K562 (cell line): ENCODE measurements at regions not wholly inside any gene's neighbourhood (a gene's known extent, or its start where the extent isn't known, plus 50 kb on each side); places are given as distances from the start of the nearest gene placed in this dataset.

Experiments used
- ATAC-seq: fragments of 200-7000 bp; cut with Tn5 transposase; 3 replicates; pipeline ENCODE4 v1.9.1; 2020; ENCODE audit warnings: moderate library complexity
- BruUV-seq: library from RNA; stranded (reverse); fragments of 400-500 nt; replicated peaks from 2 replicates; lab custom pipeline; 2021; lab: Mats Ljungman, UMichigan
- CTCF ChIA-PET: fragments of 300-600 bp; formaldehyde crosslinking; extraction: SDS; loops from one replicate; lab custom pipeline; 2021; ENCODE audit warnings: low intra/inter-chr PET ratio; lab: Yijun Ruan, JAX
- POLR2A ChIA-PET: fragments of 300-600, 350-650 bp; sonication (Branson Sonifier 250); formaldehyde crosslinking; extraction: SDS; loops from one replicate; lab custom pipeline; 2021; ENCODE audit warnings: antibody characterized with exemption, inconsistent platforms; lab: Yijun Ruan, JAX
- DNase-seq, 4 experiments: peaks; one replicate each; pipeline versions ENCODE4 v3.0.0 to v3.0.0-alpha.2; 2011 to 2018; ENCODE audit warnings: low spot score in 3 of 4, mixed read lengths in 3 of 4; ENCODE audit errors: extremely low read depth in 1 of 4
- FAIRE-seq: peaks from 2 replicates; lab custom pipeline; 2011; peaks lifted over from hg19 to GRCh38; lab: Jason Lieb, UNC
- H2AFZ ChIP-seq: 2 replicates; pipeline ENCODE4 v1.6.0; 2011; ENCODE audit warnings: low read depth, low read length, control low read depth, inconsistent platforms
- H3K27ac ChIP-seq: fragments of 200-600 bp; 3 replicates; pipeline ENCODE4 v1.8.0; 2011; ENCODE audit warnings: low read depth, mild to moderate bottlenecking, control low read depth, inconsistent platforms, low read length, moderate library complexity, mixed read lengths; ENCODE audit errors: extremely low read depth
- H3K27me3 ChIP-seq, 2 experiments: fragments of 300-600 bp in 1 of 2; 2 replicates in 1 of 2; 3 replicates in 1 of 2; pipeline versions ENCODE4 v1.6.0 to v1.8.0; 2011; ENCODE audit warnings: inconsistent platforms in 2 of 2, low read length in 2 of 2, mild to moderate bottlenecking in 1 of 2, mixed read lengths in 1 of 2, moderate library complexity in 1 of 2; ENCODE audit not compliant: control insufficient read depth in 2 of 2, insufficient read depth in 2 of 2
- H3K36me3 ChIP-seq: fragments of 300-600 bp; 3 replicates; pipeline ENCODE4 v1.8.0; 2011; ENCODE audit warnings: mild to moderate bottlenecking, low read length, inconsistent platforms; ENCODE audit not compliant: control insufficient read depth, insufficient read depth
- H3K4me1 ChIP-seq, 2 experiments: fragments of 200-600 bp in 1 of 2; replicated peaks in 1 of 2; 2 replicates in 1 of 2; 3 replicates in 1 of 2; pipeline versions ENCODE4 v1.5.1 to v1.8.0; 2011; ENCODE audit warnings: inconsistent platforms in 2 of 2, low read length in 2 of 2, mild to moderate bottlenecking in 1 of 2, mixed read lengths in 1 of 2, moderate library complexity in 1 of 2; ENCODE audit not compliant: control insufficient read depth in 2 of 2, insufficient read depth in 2 of 2
- H3K4me2 ChIP-seq: 2 replicates; pipeline ENCODE4 v1.6.1; 2011; ENCODE audit warnings: low read length, control low read depth, inconsistent platforms, mixed read lengths; ENCODE audit not compliant: insufficient read depth
- H3K4me3 ChIP-seq: fragments of 200-600 bp; sonication (generic), shearing (Covaris generic); 2 replicates; pipeline ENCODE4 v1.5.1; 2016; ENCODE audit warnings: control low read depth, inconsistent platforms
- H3K79me2 ChIP-seq: fragments of 200-600 bp; 3 replicates; pipeline ENCODE4 v1.8.0; 2011; ENCODE audit warnings: low read length, inconsistent platforms; ENCODE audit not compliant: control insufficient read depth, insufficient read depth
- H3K9ac ChIP-seq, 2 experiments: 2 replicates each; pipeline versions ENCODE4 v1.6.0 to v1.6.1; 2011; ENCODE audit warnings: low read depth in 2 of 2, low read length in 2 of 2, control low read depth in 1 of 2, inconsistent platforms in 1 of 2, mild to moderate bottlenecking in 1 of 2, mixed read lengths in 1 of 2; ENCODE audit not compliant: insufficient read depth in 1 of 2
- H3K9me1 ChIP-seq: one replicate; pipeline ENCODE4 v1.6.0; 2011; ENCODE audit warnings: inconsistent platforms, mild to moderate bottlenecking, low read length, moderate library complexity; ENCODE audit not compliant: control insufficient read depth, insufficient read depth
- H3K9me3 ChIP-seq: replicated peaks from 2 replicates; pipeline ENCODE4 v1.5.1; 2011; ENCODE audit warnings: low read depth, low read length, inconsistent platforms; ENCODE audit not compliant: control insufficient read depth, insufficient read depth
- H4K20me1 ChIP-seq: replicated peaks from 2 replicates; pipeline ENCODE4 v1.6.1; 2011; ENCODE audit warnings: low read length, inconsistent platforms, mixed read lengths; ENCODE audit not compliant: control insufficient read depth, insufficient read depth
- ATF7 ChIP-seq: fragments of 450-650 bp; IDR thresholded peaks from 2 replicates; pipeline ENCODE4 v1.7.1; 2014; ENCODE audit warnings: mild to moderate bottlenecking, moderate library complexity
- DMBX1 ChIP-seq: fragments of 250-450 bp; sonication (Bioruptor Pico); IDR thresholded peaks from 2 replicates; pipeline ENCODE4 v1.8.0; 2022; ENCODE audit warnings: inconsistent platforms, mild to moderate bottlenecking, moderate library complexity, borderline replicate concordance
- HBP1 ChIP-seq: fragments of 450-650 bp; formaldehyde crosslinking; IDR thresholded peaks from 2 replicates; pipeline ENCODE4 v1.4.0; 2022; ENCODE audit warnings: missing genetic modification characterization
- KDM2B ChIP-seq: fragments of 250-450 bp; sonication (Bioruptor Pico); IDR thresholded peaks from 2 replicates; pipeline ENCODE4 v1.8.0; 2021; ENCODE audit warnings: mild to moderate bottlenecking, moderate library complexity
- MYNN ChIP-seq, 2 experiments: sonication (generic); formaldehyde crosslinking in 1 of 2; IDR thresholded peaks; 2 replicates each; pipeline versions ENCODE4 v1.5.0 to v1.6.1; 2016 to 2020; ENCODE audit warnings: antibody characterized with exemption in 1 of 2, missing genetic modification reagents in 1 of 2
- NCOA4 ChIP-seq: fragments of 450-650 bp; IDR thresholded peaks from 2 replicates; pipeline ENCODE4 v1.6.1; 2018; ENCODE audit warnings: mild to moderate bottlenecking; ENCODE audit not compliant: partially characterized antibody
- NFIC ChIP-seq: fragments of 450-650 bp; IDR thresholded peaks from 2 replicates; pipeline ENCODE4 v1.6.1; 2017; ENCODE audit warnings: mild to moderate bottlenecking, inconsistent platforms
- PHF8 ChIP-seq: fragments of 200-600 bp; sonication (generic); IDR thresholded peaks from 2 replicates; pipeline ENCODE4 v1.6.1; 2012; ENCODE audit warnings: mixed run types, mild to moderate bottlenecking, inconsistent platforms, low read length, moderate library complexity, borderline replicate concordance
- SIN3B ChIP-seq: fragments of 450-650 bp; IDR thresholded peaks from 2 replicates; pipeline ENCODE4 v1.6.1; 2017; ENCODE audit warnings: low read depth, mild to moderate bottlenecking, moderate library complexity
- SMARCE1 ChIP-seq: fragments of 450-650 bp; IDR thresholded peaks from 2 replicates; pipeline ENCODE4 v1.7.1; 2016; ENCODE audit warnings: mild to moderate bottlenecking
- ZBED1 ChIP-seq: IDR thresholded peaks from 2 replicates; pipeline ENCODE4 v1.6.1; 2014
- ZC3H11A ChIP-seq: IDR thresholded peaks from 2 replicates; pipeline ENCODE4 v1.6.1; 2012; ENCODE audit warnings: low read depth, low read length, improper control_type of control experiment
- WGBS: fragments of 100-300 bp; shearing (Covaris generic); methylation state at CpG from one replicate; pipeline ENCODE4 v1.1.6; 2016; ENCODE audit warnings: low coverage, mixed read lengths; ENCODE audit not compliant: insufficient coverage; ENCODE audit errors: missing lambda C conversion rate; 5-methylcytosine and 5-hydroxymethylcytosine counted together
- in situ Hi-C: fragments of 300-500 bp; cut with MboI; formaldehyde crosslinking; loops from 4 replicates; pipeline ENCODE4 v1.15.0; 2018; ENCODE audit warnings: inconsistent platforms, mixed read lengths
- intact Hi-C: fragments of 100-400 bp; cut with micrococcal nuclease; formaldehyde crosslinking; loops from 2 replicates; pipeline ENCODE4 v1.14.2; 2022
- TF ChIP-seq, protein P1 (sequence below): fragments of 250-450 bp; sonication (Bioruptor Pico); IDR thresholded peaks from 2 replicates; pipeline ENCODE4 v1.8.0; 2021; ENCODE audit warnings: mild to moderate bottlenecking, moderate library complexity
- TF ChIP-seq, protein P2 (sequence below): fragments of 250-450 bp; sonication (Bioruptor Pico); IDR thresholded peaks from 2 replicates; pipeline ENCODE4 v1.8.0; 2021; ENCODE audit warnings: moderate library complexity, mild to moderate bottlenecking, inconsistent platforms
- TF ChIP-seq, protein P3 (sequence below): fragments of 450-650 bp; IDR thresholded peaks from 2 replicates; pipeline ENCODE4 v1.6.1; 2017; ENCODE audit warnings: antibody characterized with exemption, mild to moderate bottlenecking

DNA sequence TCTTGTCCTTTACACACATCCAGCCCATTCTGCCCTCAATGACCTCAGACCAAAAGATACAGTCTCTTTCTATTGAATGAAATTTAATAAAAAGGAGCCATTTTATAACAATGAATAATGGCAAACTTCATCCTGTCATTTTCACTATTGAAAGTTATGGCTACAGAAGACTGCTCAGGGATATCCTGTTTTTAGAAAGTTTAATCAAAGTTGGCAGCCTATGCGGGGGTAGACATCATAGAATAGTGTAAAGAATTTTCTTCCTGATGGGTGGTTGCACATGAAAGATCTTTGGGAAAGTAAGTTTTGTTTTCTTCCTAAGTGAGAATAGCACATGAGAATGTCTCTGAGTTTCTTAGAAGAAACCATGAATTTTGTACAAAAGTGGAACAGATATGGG, 670.4 kb upstream of the CDH6 start:
- peaks cover 2% of the 10 kb centered on the region; the same call in 1 of the 2 replicates for H3K9me3 ChIP-seq
- H3K27me3 ChIP-seq: no peaks in the 10 kb centered on the region
- H3K4me3 ChIP-seq: no peak overlapping the region
- no peaks in the 10 kb centered on the region for H4K20me1 ChIP-seq
- BruUV-seq: no TSS peak
- intact Hi-C loops: no loop called here
- H3K79me2 ChIP-seq: no peaks in the 10 kb centered on the region
- in situ Hi-C loops: no loop called here
- H3K9me1 ChIP-seq: no peaks in the 10 kb centered on the region
- DNase-seq (no peak), ATAC-seq (no peak), FAIRE-seq (no peak)
- CTCF ChIA-PET: no interaction called here
- no peaks in the 10 kb centered on the region for H3K4me1 ChIP-seq
- H3K27ac ChIP-seq: no peak overlapping the region
- no peak overlapping the region for H3K4me2 ChIP-seq
- no peak overlapping the region for H3K9ac ChIP-seq
- POLR2A ChIA-PET: no interaction called here
- 0% methylated on average over 1 of the region's 1 CpG for WGBS
- H2AFZ ChIP-seq: no peak overlapping the region
- H3K36me3 ChIP-seq: no peaks in the 10 kb centered on the region
- no peak for TF ChIP-seq ATF7
- TF ChIP-seq ZC3H11A: no peak
- TF ChIP-seq, protein P1, sequence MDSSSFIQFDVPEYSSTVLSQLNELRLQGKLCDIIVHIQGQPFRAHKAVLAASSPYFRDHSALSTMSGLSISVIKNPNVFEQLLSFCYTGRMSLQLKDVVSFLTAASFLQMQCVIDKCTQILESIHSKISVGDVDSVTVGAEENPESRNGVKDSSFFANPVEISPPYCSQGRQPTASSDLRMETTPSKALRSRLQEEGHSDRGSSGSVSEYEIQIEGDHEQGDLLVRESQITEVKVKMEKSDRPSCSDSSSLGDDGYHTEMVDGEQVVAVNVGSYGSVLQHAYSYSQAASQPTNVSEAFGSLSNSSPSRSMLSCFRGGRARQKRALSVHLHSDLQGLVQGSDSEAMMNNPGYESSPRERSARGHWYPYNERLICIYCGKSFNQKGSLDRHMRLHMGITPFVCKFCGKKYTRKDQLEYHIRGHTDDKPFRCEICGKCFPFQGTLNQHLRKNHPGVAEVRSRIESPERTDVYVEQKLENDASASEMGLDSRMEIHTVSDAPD: no peak
- no peak for TF ChIP-seq NCOA4
- TF ChIP-seq PHF8: no peak
- TF ChIP-seq KDM2B (CRISPR knock-in tag): no peak
- no peak for TF ChIP-seq DMBX1 (CRISPR knock-in tag)
- no peak for TF ChIP-seq ZBED1
- no peak for TF ChIP-seq SMARCE1
- no peak for TF ChIP-seq HBP1 (CRISPR knock-in tag)
- TF ChIP-seq, protein P2, sequence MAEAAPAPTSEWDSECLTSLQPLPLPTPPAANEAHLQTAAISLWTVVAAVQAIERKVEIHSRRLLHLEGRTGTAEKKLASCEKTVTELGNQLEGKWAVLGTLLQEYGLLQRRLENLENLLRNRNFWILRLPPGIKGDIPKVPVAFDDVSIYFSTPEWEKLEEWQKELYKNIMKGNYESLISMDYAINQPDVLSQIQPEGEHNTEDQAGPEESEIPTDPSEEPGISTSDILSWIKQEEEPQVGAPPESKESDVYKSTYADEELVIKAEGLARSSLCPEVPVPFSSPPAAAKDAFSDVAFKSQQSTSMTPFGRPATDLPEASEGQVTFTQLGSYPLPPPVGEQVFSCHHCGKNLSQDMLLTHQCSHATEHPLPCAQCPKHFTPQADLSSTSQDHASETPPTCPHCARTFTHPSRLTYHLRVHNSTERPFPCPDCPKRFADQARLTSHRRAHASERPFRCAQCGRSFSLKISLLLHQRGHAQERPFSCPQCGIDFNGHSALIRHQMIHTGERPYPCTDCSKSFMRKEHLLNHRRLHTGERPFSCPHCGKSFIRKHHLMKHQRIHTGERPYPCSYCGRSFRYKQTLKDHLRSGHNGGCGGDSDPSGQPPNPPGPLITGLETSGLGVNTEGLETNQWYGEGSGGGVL (CRISPR knock-in tag): no peak
- TF ChIP-seq, protein P3, sequence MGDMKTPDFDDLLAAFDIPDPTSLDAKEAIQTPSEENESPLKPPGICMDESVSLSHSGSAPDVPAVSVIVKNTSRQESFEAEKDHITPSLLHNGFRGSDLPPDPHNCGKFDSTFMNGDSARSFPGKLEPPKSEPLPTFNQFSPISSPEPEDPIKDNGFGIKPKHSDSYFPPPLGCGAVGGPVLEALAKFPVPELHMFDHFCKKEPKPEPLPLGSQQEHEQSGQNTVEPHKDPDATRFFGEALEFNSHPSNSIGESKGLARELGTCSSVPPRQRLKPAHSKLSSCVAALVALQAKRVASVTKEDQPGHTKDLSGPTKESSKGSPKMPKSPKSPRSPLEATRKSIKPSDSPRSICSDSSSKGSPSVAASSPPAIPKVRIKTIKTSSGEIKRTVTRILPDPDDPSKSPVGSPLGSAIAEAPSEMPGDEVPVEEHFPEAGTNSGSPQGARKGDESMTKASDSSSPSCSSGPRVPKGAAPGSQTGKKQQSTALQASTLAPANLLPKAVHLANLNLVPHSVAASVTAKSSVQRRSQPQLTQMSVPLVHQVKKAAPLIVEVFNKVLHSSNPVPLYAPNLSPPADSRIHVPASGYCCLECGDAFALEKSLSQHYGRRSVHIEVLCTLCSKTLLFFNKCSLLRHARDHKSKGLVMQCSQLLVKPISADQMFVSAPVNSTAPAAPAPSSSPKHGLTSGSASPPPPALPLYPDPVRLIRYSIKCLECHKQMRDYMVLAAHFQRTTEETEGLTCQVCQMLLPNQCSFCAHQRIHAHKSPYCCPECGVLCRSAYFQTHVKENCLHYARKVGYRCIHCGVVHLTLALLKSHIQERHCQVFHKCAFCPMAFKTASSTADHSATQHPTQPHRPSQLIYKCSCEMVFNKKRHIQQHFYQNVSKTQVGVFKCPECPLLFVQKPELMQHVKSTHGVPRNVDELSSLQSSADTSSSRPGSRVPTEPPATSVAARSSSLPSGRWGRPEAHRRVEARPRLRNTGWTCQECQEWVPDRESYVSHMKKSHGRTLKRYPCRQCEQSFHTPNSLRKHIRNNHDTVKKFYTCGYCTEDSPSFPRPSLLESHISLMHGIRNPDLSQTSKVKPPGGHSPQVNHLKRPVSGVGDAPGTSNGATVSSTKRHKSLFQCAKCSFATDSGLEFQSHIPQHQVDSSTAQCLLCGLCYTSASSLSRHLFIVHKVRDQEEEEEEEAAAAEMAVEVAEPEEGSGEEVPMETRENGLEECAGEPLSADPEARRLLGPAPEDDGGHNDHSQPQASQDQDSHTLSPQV: no peak
- no peak for TF ChIP-seq SIN3B
- no peak for TF ChIP-seq MYNN (IDR thresholded peaks at IDR 0.05)
- no peak for TF ChIP-seq MYNN (CRISPR knock-in tag; IDR thresholded peaks at IDR 0.05)
- TF ChIP-seq NFIC: no peak
